ENCODE measurements at regions not wholly inside any gene's neighbourhood (a gene's known extent, or its start where the extent isn't known, plus 50 kb on each side); places are given as distances from the start of the nearest gene placed in this dataset.

DNA sequence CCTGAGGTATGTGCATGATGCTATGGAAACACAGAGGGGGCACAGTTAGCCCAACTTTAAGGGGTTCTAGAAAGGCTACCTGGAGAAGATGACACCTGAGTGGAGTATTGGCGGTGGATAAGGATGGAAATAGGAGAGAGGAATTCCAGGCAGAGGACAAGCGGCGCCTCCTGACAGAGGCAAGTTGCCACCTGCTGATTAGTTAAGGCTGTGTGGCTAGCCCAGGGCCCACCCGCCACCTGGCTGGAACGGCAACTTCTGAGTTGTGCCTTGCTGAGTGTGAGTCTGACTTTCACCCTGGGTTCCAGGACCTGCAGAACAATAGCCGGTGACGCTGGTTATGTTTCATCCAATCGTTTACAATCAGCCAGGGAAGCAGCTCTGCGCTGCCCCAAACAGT, 126.9 kb upstream of the LMO4 start:
- no peak overlapping the region for H3K4me3 Mint-ChIP-seq
- H3K4me1 Mint-ChIP-seq, result peaks cover 9% of the 10 kb centered on the region
- no peaks in the 10 kb centered on the region for H3K9me3 Mint-ChIP-seq
- H3K36me3 Mint-ChIP-seq, result no peaks in the 10 kb centered on the region
- TF ChIP-seq CTCF (IDR thresholded peaks at IDR 0.05; ENCODE audit: unreplicated experiment), result no peak
- no peak overlapping the region for H3K27ac Mint-ChIP-seq
- DNase-seq (ENCODE audit: low spot score in 2 of 2, unreplicated experiment in 2 of 2), result no peak
- peaks cover 42% of the 10 kb centered on the region for H3K27me3 Mint-ChIP-seq (ENCODE audit: low read depth)

DNA sequence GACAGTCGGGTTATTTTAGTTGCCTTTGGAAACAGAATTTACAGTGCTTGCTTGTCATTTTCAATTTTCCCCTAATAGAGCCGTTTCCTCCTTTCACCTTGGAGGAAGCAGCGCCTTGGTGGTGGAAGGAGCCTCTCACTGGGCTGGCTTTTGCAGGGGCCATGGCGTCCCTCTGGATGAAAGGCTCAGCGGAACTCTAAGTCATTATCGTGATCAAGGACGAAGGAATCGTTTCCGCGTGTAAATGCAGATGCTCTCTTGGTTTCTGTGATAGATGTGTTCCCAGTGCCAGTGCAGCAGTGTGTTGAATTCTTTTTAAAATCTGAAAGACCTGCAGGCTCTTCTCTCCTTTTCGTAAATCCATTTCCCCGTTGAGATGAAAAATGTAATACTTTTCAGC, 126.2 kb upstream of the LMO4 start:
- Mint-ChIP-seq H3K27ac (no peak overlapping the region), H3K4me1 (peaks cover 9% of the 10 kb centered on the region), H3K36me3 (no peaks in the 10 kb centered on the region), H3K27me3 (ENCODE audit: low read depth) (peaks cover 47% of the 10 kb centered on the region), H3K9me3 (no peaks in the 10 kb centered on the region), H3K4me3 (no peak overlapping the region)
- DNase-seq (ENCODE audit: low spot score in 2 of 2, unreplicated experiment in 2 of 2), result no peak
- no peak for TF ChIP-seq CTCF (IDR thresholded peaks at IDR 0.05; ENCODE audit: unreplicated experiment)

- TF ChIP-seq CTCF (IDR thresholded peaks at IDR 0.05; ENCODE audit: unreplicated experiment), result no peak
- Mint-ChIP-seq H3K27ac (no peak overlapping the region), H3K4me1 (peaks cover 9% of the 10 kb centered on the region), H3K4me3 (no peak overlapping the region), H3K27me3 (ENCODE audit: low read depth) (peaks cover 47% of the 10 kb centered on the region), H3K9me3 (no peaks in the 10 kb centered on the region), H3K36me3 (no peaks in the 10 kb centered on the region)
- DNase-seq (ENCODE audit: low spot score in 2 of 2, unreplicated experiment in 2 of 2), result no peak
Measured at GRCh38 chr1:87202922-87203655, 125.6 kb upstream of the LMO4 start.

DNA sequence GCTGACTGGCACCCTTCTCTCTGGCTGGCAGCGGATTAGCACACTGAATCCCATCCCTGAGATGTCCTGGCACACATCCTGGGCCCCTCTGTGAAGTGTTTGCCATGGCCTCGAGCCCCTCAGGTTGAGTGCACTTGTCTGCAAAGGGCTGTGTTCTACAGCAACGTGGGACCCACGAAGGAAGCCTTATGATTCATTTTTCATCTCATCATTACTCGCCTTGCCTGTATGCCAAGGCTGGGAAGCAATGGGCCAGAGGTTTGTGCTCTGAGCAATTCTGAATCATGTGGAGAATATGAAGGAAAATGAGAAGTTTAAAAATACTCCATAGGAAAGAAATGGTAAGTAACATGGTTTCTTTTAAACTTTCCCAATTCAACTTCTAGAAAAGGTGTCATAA, 124.8 kb upstream of the LMO4 start:
- Mint-ChIP-seq H3K27me3 (ENCODE audit: low read depth) (peaks cover 46% of the 10 kb centered on the region), H3K9me3 (no peaks in the 10 kb centered on the region), H3K27ac (no peak overlapping the region), H3K4me3 (no peak overlapping the region), H3K36me3 (no peaks in the 10 kb centered on the region), H3K4me1 (peaks cover 9% of the 10 kb centered on the region)
- TF ChIP-seq CTCF (IDR thresholded peaks at IDR 0.05; ENCODE audit: unreplicated experiment), result no peak
- no peak for DNase-seq (ENCODE audit: low spot score in 2 of 2, unreplicated experiment in 2 of 2)

GRCh38 chr1:87204441-87204840, 124.2 kb upstream of the LMO4 start:
- no peak overlapping the region for H3K27ac Mint-ChIP-seq
- H3K9me3 Mint-ChIP-seq, result no peaks in the 10 kb centered on the region
- H3K36me3 Mint-ChIP-seq, result no peaks in the 10 kb centered on the region
- TF ChIP-seq CTCF (IDR thresholded peaks at IDR 0.05; ENCODE audit: unreplicated experiment), result no peak
- DNase-seq (ENCODE audit: low spot score in 2 of 2, unreplicated experiment in 2 of 2), result no peak
- H3K4me1 Mint-ChIP-seq, result peaks cover 9% of the 10 kb centered on the region
- no peak overlapping the region for H3K4me3 Mint-ChIP-seq
- H3K27me3 Mint-ChIP-seq (ENCODE audit: low read depth), result peaks cover 43% of the 10 kb centered on the region

All from mesothelial cell of epicardium (in vitro differentiated cells).